ELR (cell line): ENCODE measurements at regions not wholly inside any gene's neighbourhood (a gene's known extent, or its start where the extent isn't known, plus 50 kb on each side); places are given as distances from the start of the nearest gene placed in this dataset.

Experiments
- DNase-seq: peaks from one replicate; pipeline ENCODE4 v3.0.0-alpha.2; 2015; ENCODE audit warnings: low read depth

- no peak for DNase-seq
These were observed 69.5 kb upstream of the SSX2IP start for GRCh38 chr1:84759756-84760155.

GRCh38 chr1:84758968-84759491 lies 68.8 kb upstream of the SSX2IP start:
- peak; percentile 50 for DNase-seq

GRCh38 chr1:84758476-84758875 lies 68.2 kb upstream of the SSX2IP start:
- no peak for DNase-seq

- DNase-seq, result peak; percentile 32
These were observed 67.0 kb upstream of the SSX2IP start for GRCh38 chr1:84757301-84757700.

GRCh38 chr1:84756455-84757082 lies 66.3 kb upstream of the SSX2IP start:
- DNase-seq, result peak; percentile 35

- no peak for DNase-seq
These were observed 65.7 kb upstream of the SSX2IP start for GRCh38 chr1:84756001-84756400.

- no peak for DNase-seq
These were observed 65.0 kb upstream of the SSX2IP start for GRCh38 chr1:84755216-84755615.

- DNase-seq, result no peak
These were observed 64.1 kb upstream of the SSX2IP start for GRCh38 chr1:84754386-84754703.

- peak; percentile 78 for DNase-seq
These were observed 63.5 kb upstream of the SSX2IP start for GRCh38 chr1:84753516-84754385.

GRCh38 chr1:84750110-84750730 lies 60.0 kb upstream of the SSX2IP start:
- peak; percentile 30 for DNase-seq

- no peak for DNase-seq
These were observed 59.2 kb upstream of the SSX2IP start for GRCh38 chr1:84749427-84749826.

- no peak for DNase-seq
These were observed 58.1 kb upstream of the SSX2IP start for GRCh38 chr1:84748364-84748763.

GRCh38 chr1:84745857-84746256 lies 55.6 kb upstream of the SSX2IP start:
- DNase-seq, result no peak

GRCh38 chr1:84743896-84744295 lies 53.6 kb upstream of the SSX2IP start:
- DNase-seq, result no peak

- DNase-seq, result peak; percentile 83
These were observed 52.4 kb upstream of the SSX2IP start for GRCh38 chr1:84742653-84743052.

GRCh38 chr1:84740050-84740714 lies 49.9 kb upstream of the SSX2IP start:
- DNase-seq, result no peak
